ENCODE measurements at regions not wholly inside any gene's neighbourhood (a gene's known extent, or its start where the extent isn't known, plus 50 kb on each side); places are given as distances from the start of the nearest gene placed in this dataset.

GRCh38 chr21:32207406-32207716 lies 71.5 kb downstream of the MIS18A start:
- DNase-seq: no peak
- Mint-ChIP-seq H3K36me3 (ENCODE audit: low read depth) (peaks cover 5% of the 10 kb centered on the region), H3K4me3 (no peak overlapping the region), H3K4me1 (peaks cover 9% of the 10 kb centered on the region), H3K9me3 (peaks cover 5% of the 10 kb centered on the region), H3K27ac (no peak overlapping the region), H3K27me3 (ENCODE audit: low read depth, poor library complexity) (peaks cover 15% of the 10 kb centered on the region)
- TF ChIP-seq CTCF (IDR thresholded peaks at IDR 0.05): no peak

GRCh38 chr21:32206631-32207405 lies 72.0 kb downstream of the MIS18A start:
- Mint-ChIP-seq H3K27ac (no peak overlapping the region), H3K27me3 (ENCODE audit: low read depth, poor library complexity) (peaks cover 15% of the 10 kb centered on the region), H3K36me3 (ENCODE audit: low read depth) (peaks cover 5% of the 10 kb centered on the region), H3K4me3 (no peak overlapping the region), H3K4me1 (peaks cover 9% of the 10 kb centered on the region), H3K9me3 (peaks cover 5% of the 10 kb centered on the region)
- no peak for DNase-seq
- no peak for TF ChIP-seq CTCF (IDR thresholded peaks at IDR 0.05)

- Mint-ChIP-seq H3K9me3 (peaks cover 5% of the 10 kb centered on the region), H3K27ac (no peak overlapping the region), H3K36me3 (ENCODE audit: low read depth) (peaks cover 5% of the 10 kb centered on the region), H3K4me1 (peaks cover 9% of the 10 kb centered on the region), H3K4me3 (no peak overlapping the region), H3K27me3 (ENCODE audit: low read depth, poor library complexity) (peaks cover 5% of the 10 kb centered on the region)
- TF ChIP-seq CTCF (IDR thresholded peaks at IDR 0.05): no peak
- DNase-seq: no peak
Measured at GRCh38 chr21:32203877-32204480, 74.9 kb downstream of the MIS18A start.

- Mint-ChIP-seq H3K9me3 (peaks cover 5% of the 10 kb centered on the region), H3K4me3 (no peak overlapping the region), H3K27ac (no peak overlapping the region), H3K27me3 (ENCODE audit: low read depth, poor library complexity) (peaks cover 10% of the 10 kb centered on the region), H3K36me3 (ENCODE audit: low read depth) (peaks cover 5% of the 10 kb centered on the region), H3K4me1 (peaks cover 15% of the 10 kb centered on the region)
- TF ChIP-seq CTCF (IDR thresholded peaks at IDR 0.05): no peak
- DNase-seq: no peak
Measured at GRCh38 chr21:32200029-32200428, 78.8 kb downstream of the MIS18A start.

GRCh38 chr21:32198384-32198783 lies 80.5 kb downstream of the MIS18A start:
- DNase-seq: no peak
- TF ChIP-seq CTCF (IDR thresholded peaks at IDR 0.05): no peak
- no peak overlapping the region for H3K4me3 Mint-ChIP-seq
- H3K9me3 Mint-ChIP-seq: no peaks in the 10 kb centered on the region
- peaks cover 15% of the 10 kb centered on the region for H3K4me1 Mint-ChIP-seq
- no peak overlapping the region for H3K27ac Mint-ChIP-seq
- peaks cover 10% of the 10 kb centered on the region for H3K27me3 Mint-ChIP-seq (ENCODE audit: low read depth, poor library complexity)
- H3K36me3 Mint-ChIP-seq (ENCODE audit: low read depth): no peaks in the 10 kb centered on the region

GRCh38 chr21:32197896-32198295 lies 81.0 kb downstream of the MIS18A start:
- Mint-ChIP-seq H3K4me1 (peaks cover 15% of the 10 kb centered on the region), H3K9me3 (no peaks in the 10 kb centered on the region), H3K27me3 (ENCODE audit: low read depth, poor library complexity) (peaks cover 10% of the 10 kb centered on the region), H3K36me3 (ENCODE audit: low read depth) (no peaks in the 10 kb centered on the region), H3K4me3 (no peak overlapping the region), H3K27ac (peak overlapping the region; percentile 24)
- TF ChIP-seq CTCF (IDR thresholded peaks at IDR 0.05): no peak
- DNase-seq: no peak

All from nephron progenitor cell (in vitro differentiated cells).